Right lobe of liver (tissue), 6 donors: ENCODE measurements at regions not wholly inside any gene's neighbourhood (a gene's known extent, or its start where the extent isn't known, plus 50 kb on each side); places are given as distances from the start of the nearest gene placed in this dataset.

Source experiments
- ATAC-seq, 4 donors: fragments of 200-7000 bp; cut with Tn5 transposase; one replicate each; pipeline ENCODE4 v1.9.1; 2020; ENCODE audit warnings: mild to moderate bottlenecking in 4 of 4, moderate library complexity in 4 of 4
- DNase-seq, 3 donors: peaks; one replicate each; pipeline ENCODE4 v3.0.0-alpha.2; 2020
- H3K27ac ChIP-seq, 3 donors: fragments of 200-600 bp; one replicate each; pipeline ENCODE4 v1.8.0; 2022
- H3K27me3 ChIP-seq, 2 donors: fragments of 200-600 bp; one replicate each; pipeline ENCODE4 v1.8.0; 2022
- H3K36me3 ChIP-seq, 4 donors: fragments of 200-600 bp; sonication (generic) in 1 of 4; one replicate each; pipeline versions ENCODE4 v1.5.1 to v1.8.0; 2017 to 2022; ENCODE audit warnings: control low read depth in 1 of 4
- H3K4me1 ChIP-seq, 4 donors: fragments of 200-600 bp; sonication (generic) in 1 of 4; one replicate each; pipeline versions ENCODE4 v1.5.1 to v1.8.0; 2017 to 2022; ENCODE audit warnings: control low read depth in 1 of 4
- H3K4me3 ChIP-seq, 3 donors: fragments of 200-600 bp; one replicate each; pipeline ENCODE4 v1.8.0; 2022
- H3K9me3 ChIP-seq, 4 donors: fragments of 200-600 bp; sonication (generic) in 1 of 4; one replicate each; pipeline versions ENCODE4 v1.5.1 to v1.8.0; 2017 to 2022; ENCODE audit warnings: control low read depth in 1 of 4
- CTCF ChIP-seq, 4 donors: fragments of 200-600 bp in 3 of 4; fragments of 450-650 bp in 1 of 4; IDR thresholded peaks; one replicate each; pipeline versions ENCODE4 v1.5.1 to v1.8.0; 2016 to 2022; ENCODE audit warnings: antibody characterized with exemption in 4 of 4, mild to moderate bottlenecking in 2 of 4
- POLR2A ChIP-seq: fragments of 450-650 bp; IDR thresholded peaks from one replicate; pipeline ENCODE4 v1.6.1; 2017; ENCODE audit warnings: antibody characterized with exemption, mild to moderate bottlenecking
- WGBS: methylation state at CpG from one replicate; pipeline ENCODE4 v1.1.6; 2018; ENCODE audit warnings: low coverage, low lambda C conversion rate; ENCODE audit not compliant: insufficient coverage; ENCODE audit errors: missing lambda C conversion rate; 5-methylcytosine and 5-hydroxymethylcytosine counted together
- intact Hi-C, 2 donors: fragments of 100-400 bp; cut with DNase I; formaldehyde crosslinking; loops; one replicate each; pipeline versions ENCODE4 v1.11.2 to v1.14.1; 2022
- donor health status: DM: no; HTN: yes; CAD: no.
- donor health status: DM: no; HTN: no; CAD: no.
- donor health status: DM: no; HTN: no; CAD: no.
- donor health status: DM: no; HTN: yes; CAD: no.
- donor health status: DM: no; HTN: yes; CAD: no.

GRCh38 chr4:19051831-19052230, 1030.3 kb upstream of the LCORL start:
- no peaks in the 10 kb centered on the region for H3K27me3 ChIP-seq
- no peak overlapping the region for H3K27ac ChIP-seq
- H3K9me3 ChIP-seq: no peaks in the 10 kb centered on the region
- no peaks in the 10 kb centered on the region for H3K36me3 ChIP-seq
- H3K4me1 ChIP-seq: no peaks in the 10 kb centered on the region
- ATAC-seq (no peak), DNase-seq (no peak)
- TF ChIP-seq CTCF (IDR thresholded peaks at IDR 0.05): no peak
- no peak for TF ChIP-seq POLR2A
- intact Hi-C loops: no loop called here
- WGBS: 31% methylated on average over 5 of the region's 5 CpGs
- H3K4me3 ChIP-seq: no peak overlapping the region

GRCh38 chr4:19047279-19047880, 1025.8 kb upstream of the LCORL start:
- no peak for TF ChIP-seq CTCF (IDR thresholded peaks at IDR 0.05)
- no peak for TF ChIP-seq POLR2A
- H3K4me3 ChIP-seq: no peak overlapping the region
- no peaks in the 10 kb centered on the region for H3K4me1 ChIP-seq
- no peak for ATAC-seq
- no peaks in the 10 kb centered on the region for H3K9me3 ChIP-seq
- H3K27ac ChIP-seq: no peak overlapping the region
- DNase-seq: no peak
- intact Hi-C loops: no loop called here
- H3K27me3 ChIP-seq: no peaks in the 10 kb centered on the region
- WGBS: 44% methylated on average over 2 of the region's 2 CpGs
- H3K36me3 ChIP-seq: no peaks in the 10 kb centered on the region

GRCh38 chr4:19039816-19040215, 1018.3 kb upstream of the LCORL start:
- ATAC-seq (no peak), DNase-seq (no peak)
- H3K4me1 ChIP-seq: no peaks in the 10 kb centered on the region
- WGBS: 61% methylated on average over 3 of the region's 3 CpGs
- intact Hi-C loops: no loop called here
- H3K27me3 ChIP-seq: no peaks in the 10 kb centered on the region
- no peaks in the 10 kb centered on the region for H3K36me3 ChIP-seq
- no peak overlapping the region for H3K27ac ChIP-seq
- TF ChIP-seq CTCF (IDR thresholded peaks at IDR 0.05): no peak
- TF ChIP-seq POLR2A: no peak
- no peaks in the 10 kb centered on the region for H3K9me3 ChIP-seq
- H3K4me3 ChIP-seq: no peak overlapping the region

GRCh38 chr4:19038231-19038630, 1016.7 kb upstream of the LCORL start:
- ATAC-seq (no peak), DNase-seq (no peak)
- TF ChIP-seq POLR2A: no peak
- no peak for TF ChIP-seq CTCF (IDR thresholded peaks at IDR 0.05)
- Histone ChIP-seq H3K4me3 (no peak overlapping the region), H3K36me3 (no peaks in the 10 kb centered on the region), H3K27me3 (no peaks in the 10 kb centered on the region), H3K4me1 (no peaks in the 10 kb centered on the region), H3K9me3 (no peaks in the 10 kb centered on the region), H3K27ac (no peak overlapping the region)
- intact Hi-C loops: no loop called here
